SK-N-SH (cell line): ENCODE measurements at regions not wholly inside any gene's neighbourhood (a gene's known extent, or its start where the extent isn't known, plus 50 kb on each side); places are given as distances from the start of the nearest gene placed in this dataset.
"Not testable (repeated sequence)": the region's sequence is repeated elsewhere in the genome, so short reads cannot be mapped to it uniquely, and the experiment has no call there.

Experiments
- CTCF ChIP-seq: fragments of 200-600 bp; sonication (generic); IDR thresholded peaks from 2 replicates; pipeline ENCODE4 v1.6.1; 2017; ENCODE audit warnings: antibody characterized with exemption, mild to moderate bottlenecking, moderate library complexity
- EP300 ChIP-seq, 2 experiments: IDR thresholded peaks; 2 replicates each; pipeline versions ENCODE4 v1.4.0 to v1.6.1; 2012; ENCODE audit warnings: borderline replicate concordance in 1 of 2, low read depth in 1 of 2, low read length in 1 of 2
- FOXM1 ChIP-seq: IDR thresholded peaks from 2 replicates; pipeline ENCODE4 v1.4.0; 2012; ENCODE audit warnings: low read depth, mild to moderate bottlenecking
- JUND ChIP-seq: IDR thresholded peaks from 2 replicates; pipeline ENCODE4 v1.4.0; 2012
- NFIC ChIP-seq: IDR thresholded peaks from 2 replicates; pipeline ENCODE4 v1.4.0; 2012; ENCODE audit warnings: borderline replicate concordance
- POLR2AphosphoS5 ChIP-seq: IDR thresholded peaks from 2 replicates; pipeline ENCODE4 v1.6.1; 2012; ENCODE audit warnings: low read depth, low read length
- RAD21 ChIP-seq: IDR thresholded peaks from 2 replicates; pipeline ENCODE4 v1.6.1; 2012; ENCODE audit warnings: mild to moderate bottlenecking, low read length
- RFX5 ChIP-seq: IDR thresholded peaks from 2 replicates; pipeline ENCODE4 v1.6.1; 2012; ENCODE audit warnings: mild to moderate bottlenecking, improper control_type of control experiment, low read length
- SMC3 ChIP-seq: IDR thresholded peaks from 2 replicates; pipeline ENCODE4 v1.6.1; 2012; ENCODE audit warnings: low read depth, low read length, improper control_type of control experiment

DNA sequence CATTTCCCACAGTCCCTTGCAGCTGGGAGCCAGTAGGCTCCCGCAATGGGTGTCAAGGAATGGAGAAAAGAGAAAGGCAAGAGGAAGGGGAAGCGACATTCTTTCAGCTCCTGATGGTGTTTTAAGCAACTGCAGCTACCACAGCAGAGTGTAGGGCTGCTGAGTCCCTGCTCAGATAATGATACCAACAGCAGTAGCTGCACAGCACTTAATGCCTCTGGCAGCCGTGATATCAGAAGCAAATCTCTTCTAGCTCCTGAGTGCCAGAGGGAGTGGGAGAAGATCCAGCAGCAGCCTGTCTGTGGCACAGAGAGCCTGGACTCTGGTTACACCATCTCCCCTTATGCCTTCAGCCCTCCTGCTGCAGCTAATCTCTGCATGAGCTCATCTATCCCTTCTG lies 186.1 kb upstream of the LMCD1 start:
- TF ChIP-seq CTCF; FOXM1; SMC3; POLR2AphosphoS5; NFIC; RAD21; EP300 (IDR thresholded peaks at IDR 0.05; ENCODE audit: borderline replicate concordance in 1 of 2, low read depth in 1 of 2, low read length in 1 of 2); JUND; RFX5: not testable (repeated sequence)
